Neuron (in vitro differentiated cells): ENCODE measurements at regions not wholly inside any gene's neighbourhood (a gene's known extent, or its start where the extent isn't known, plus 50 kb on each side); places are given as distances from the start of the nearest gene placed in this dataset.

ENCODE experiments used
- H2AFZ ChIP-seq: one replicate; pipeline ENCODE4 v1.6.1; 2013; ENCODE audit warnings: low read depth, mild to moderate bottlenecking, inconsistent platforms, low read length, moderate library complexity
- H3K27me3 ChIP-seq: one replicate; pipeline ENCODE4 v1.6.1; 2013; ENCODE audit warnings: low read length; ENCODE audit not compliant: insufficient read depth
- H3K36me3 ChIP-seq: one replicate; pipeline ENCODE4 v1.6.1; 2013; ENCODE audit warnings: low read length; ENCODE audit not compliant: insufficient read depth
- H3K4me1 ChIP-seq: one replicate; pipeline ENCODE4 v1.6.1; 2013; ENCODE audit warnings: low read length; ENCODE audit not compliant: insufficient read depth
- H3K4me3 ChIP-seq: 2 replicates; pipeline ENCODE4 v1.5.1; 2013; ENCODE audit warnings: mild to moderate bottlenecking, low read length, moderate library complexity
- H3K9me3 ChIP-seq: one replicate; pipeline ENCODE4 v1.6.1; 2013; ENCODE audit warnings: low read length

DNA sequence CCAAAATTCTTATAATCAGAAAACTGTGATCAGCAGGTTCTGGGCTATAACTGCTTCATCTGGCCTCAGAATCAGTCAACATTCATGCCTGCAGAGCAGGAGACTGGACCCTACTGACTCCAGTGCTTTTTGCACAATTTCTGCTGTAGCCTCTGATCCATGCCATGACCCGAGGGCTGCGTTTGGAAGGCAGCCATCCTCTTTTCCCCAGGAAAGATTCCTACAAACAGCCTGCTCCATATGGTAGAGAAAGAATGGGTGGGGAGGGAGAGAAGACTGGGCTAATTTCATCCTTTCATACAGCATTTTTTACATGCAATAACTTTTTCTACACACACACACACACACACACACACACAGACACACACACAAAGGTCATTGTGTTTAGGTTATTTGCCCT is 133.0 kb upstream of the MMADHC start:
- H3K4me3 ChIP-seq = no peak overlapping the region
- H3K36me3 ChIP-seq = no peaks in the 10 kb centered on the region
- H3K27me3 ChIP-seq = no peaks in the 10 kb centered on the region
- H2AFZ ChIP-seq = no peak overlapping the region
- H3K9me3 ChIP-seq = no peaks in the 10 kb centered on the region
- H3K4me1 ChIP-seq = peaks cover 16% of the 10 kb centered on the region

DNA sequence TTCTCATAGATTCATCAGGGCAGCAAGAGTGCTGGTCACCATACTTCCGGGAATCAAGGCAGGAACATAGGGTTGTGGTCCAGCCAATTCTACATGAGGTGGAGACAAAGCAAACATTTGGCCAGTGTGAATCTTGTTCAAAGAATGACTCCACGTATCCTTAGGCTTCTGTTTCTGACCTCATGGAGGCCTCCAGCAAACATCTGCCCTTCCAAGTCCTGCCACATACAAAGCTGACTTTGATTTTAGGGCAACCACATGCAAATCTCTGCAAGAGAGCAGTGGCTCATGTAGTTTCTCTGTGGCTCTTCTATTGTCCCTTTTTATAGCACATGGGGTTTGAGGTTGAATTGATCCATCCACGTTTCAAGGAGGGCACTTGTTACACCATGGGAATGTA is 132.1 kb upstream of the MMADHC start:
- Histone ChIP-seq H3K9me3 (no peaks in the 10 kb centered on the region), H2AFZ (no peak overlapping the region), H3K36me3 (no peaks in the 10 kb centered on the region), H3K4me3 (no peak overlapping the region), H3K27me3 (no peaks in the 10 kb centered on the region), H3K4me1 (peaks cover 7% of the 10 kb centered on the region)

DNA sequence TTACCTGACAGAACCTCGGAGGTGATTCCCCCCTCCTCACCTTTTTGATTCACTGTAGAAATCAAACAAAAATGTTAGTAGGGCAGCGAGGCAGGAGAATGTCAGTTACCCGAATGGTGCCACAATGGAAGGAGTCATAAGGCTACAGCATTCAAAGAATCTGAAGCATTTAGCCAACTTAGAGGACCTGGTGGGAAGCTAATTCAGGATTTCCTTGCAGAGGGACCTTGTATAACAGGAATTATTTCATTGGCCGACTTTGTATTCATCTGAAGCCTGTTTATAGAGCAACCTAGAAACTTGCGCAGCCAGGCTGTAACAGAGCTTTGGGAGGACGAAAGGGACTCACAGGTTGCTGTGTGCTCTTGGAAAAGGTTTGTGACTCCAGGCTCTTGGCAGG is 129.1 kb upstream of the MMADHC start:
- no peak overlapping the region for H2AFZ ChIP-seq
- H3K27me3 ChIP-seq = no peaks in the 10 kb centered on the region
- H3K4me3 ChIP-seq = no peak overlapping the region
- no peaks in the 10 kb centered on the region for H3K36me3 ChIP-seq
- peaks cover 5% of the 10 kb centered on the region for H3K4me1 ChIP-seq
- no peaks in the 10 kb centered on the region for H3K9me3 ChIP-seq

DNA sequence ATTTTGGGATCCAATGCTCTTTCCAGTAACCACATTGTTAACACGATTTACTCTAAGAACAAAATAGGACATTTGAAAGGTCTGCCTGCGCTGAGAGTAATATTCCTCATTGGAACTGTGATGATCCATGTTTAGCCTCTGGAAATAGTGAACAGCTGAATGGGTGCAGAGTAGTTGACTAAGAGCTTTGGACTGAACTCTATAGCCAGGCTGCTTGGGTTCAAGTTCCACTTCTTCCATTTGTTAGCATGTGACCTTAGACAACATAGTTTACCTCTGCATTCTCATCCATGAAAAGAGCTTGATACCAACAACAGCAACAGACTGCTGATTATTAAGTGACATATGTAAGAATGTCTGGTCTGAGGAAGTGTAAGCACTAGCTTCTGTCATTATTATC is 128.3 kb upstream of the MMADHC start:
- Histone ChIP-seq H3K4me1 (peaks cover 5% of the 10 kb centered on the region), H2AFZ (no peak overlapping the region), H3K4me3 (no peak overlapping the region), H3K27me3 (no peaks in the 10 kb centered on the region), H3K9me3 (no peaks in the 10 kb centered on the region), H3K36me3 (no peaks in the 10 kb centered on the region)

DNA sequence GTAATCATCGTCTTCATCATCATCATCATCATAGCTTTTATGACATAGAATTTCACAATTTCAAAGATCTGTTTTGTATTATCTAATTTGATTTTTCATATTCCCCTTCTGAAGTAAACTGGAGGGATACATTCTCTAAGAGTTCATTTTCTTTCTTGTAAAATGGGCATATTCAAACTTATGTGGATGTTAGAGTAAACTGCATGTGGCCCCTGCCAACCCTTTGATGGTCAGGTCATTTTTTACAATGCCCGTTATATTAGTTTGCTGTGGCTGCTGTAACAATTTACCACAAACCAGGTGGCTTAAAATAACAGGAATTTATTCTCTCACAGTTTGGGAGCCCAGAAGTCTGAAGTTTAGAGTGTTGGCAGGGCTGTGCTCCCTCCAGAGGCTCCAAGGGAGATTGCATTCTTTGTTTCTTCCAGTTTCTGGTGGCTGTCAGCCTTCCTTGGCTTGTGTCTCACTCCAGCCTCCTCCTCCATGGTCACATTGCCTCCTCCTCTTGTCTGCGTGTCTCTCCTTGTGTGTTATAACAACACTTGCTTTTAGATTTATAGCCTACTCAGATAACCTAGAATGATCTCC is 127.5 kb upstream of the MMADHC start:
- Histone ChIP-seq H3K36me3 (no peaks in the 10 kb centered on the region), H2AFZ (no peak overlapping the region), H3K9me3 (no peaks in the 10 kb centered on the region), H3K27me3 (no peaks in the 10 kb centered on the region), H3K4me3 (no peak overlapping the region), H3K4me1 (peaks cover 5% of the 10 kb centered on the region)

DNA sequence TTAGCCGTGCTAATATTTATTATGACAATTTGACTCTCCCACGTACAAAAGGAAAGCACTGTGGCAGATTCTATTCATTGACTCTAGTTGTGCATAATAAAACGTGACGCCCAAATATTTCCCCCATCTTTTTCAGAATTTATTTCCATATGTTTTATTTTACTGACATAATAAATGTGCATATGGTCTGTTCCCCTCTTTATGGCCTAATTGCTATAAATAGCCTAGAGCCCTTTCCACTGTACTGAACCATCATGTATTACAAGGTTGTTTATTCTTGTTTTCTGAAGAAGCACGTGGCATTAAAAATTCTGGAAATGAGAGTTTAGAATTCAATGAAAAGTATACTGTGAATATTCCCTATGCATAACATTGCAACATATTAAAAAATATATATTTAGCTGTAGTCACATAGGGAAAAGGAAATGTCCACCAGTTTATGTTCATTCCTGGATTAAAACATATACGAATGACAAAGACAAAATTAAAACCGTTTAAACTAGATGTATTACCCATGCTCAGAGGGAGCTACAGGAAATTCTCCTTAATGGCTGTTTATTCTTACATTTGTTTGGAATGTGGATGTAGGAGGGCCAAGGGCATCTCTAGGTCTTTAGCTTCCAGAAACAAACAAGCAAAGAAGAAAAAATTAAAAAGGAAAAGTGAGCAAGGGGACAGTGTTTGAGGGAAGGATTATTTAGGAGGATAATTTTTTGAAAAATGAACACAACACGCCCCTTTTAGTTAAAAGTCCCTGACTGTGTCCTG is 122.1 kb upstream of the MMADHC start:
- Histone ChIP-seq H3K27me3 (no peaks in the 10 kb centered on the region), H2AFZ (no peak overlapping the region), H3K36me3 (no peaks in the 10 kb centered on the region), H3K9me3 (no peaks in the 10 kb centered on the region), H3K4me3 (no peak overlapping the region), H3K4me1 (no peaks in the 10 kb centered on the region)

DNA sequence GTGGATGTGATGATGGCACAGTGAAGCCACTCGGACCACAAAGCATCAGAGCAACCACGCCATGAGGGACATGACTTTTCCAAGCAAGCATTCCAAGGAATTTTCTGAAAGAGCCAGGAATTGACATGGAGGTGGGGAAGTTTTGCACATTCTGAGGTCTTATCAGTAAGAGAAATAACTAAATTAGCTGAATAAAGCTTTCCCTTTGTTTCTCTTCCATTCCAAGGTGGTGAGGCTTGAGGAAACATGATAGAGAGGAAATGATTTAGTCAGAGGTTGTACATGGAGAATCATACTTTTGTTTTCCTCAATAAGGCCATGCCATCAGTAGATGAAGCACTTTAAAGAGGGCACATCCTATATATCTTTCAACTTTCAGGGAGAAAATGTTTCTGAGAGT is 115.7 kb upstream of the MMADHC start:
- Histone ChIP-seq H3K27me3 (no peaks in the 10 kb centered on the region), H3K4me1 (no peaks in the 10 kb centered on the region), H3K4me3 (no peak overlapping the region), H3K9me3 (no peaks in the 10 kb centered on the region), H3K36me3 (no peaks in the 10 kb centered on the region), H2AFZ (no peak overlapping the region)

DNA sequence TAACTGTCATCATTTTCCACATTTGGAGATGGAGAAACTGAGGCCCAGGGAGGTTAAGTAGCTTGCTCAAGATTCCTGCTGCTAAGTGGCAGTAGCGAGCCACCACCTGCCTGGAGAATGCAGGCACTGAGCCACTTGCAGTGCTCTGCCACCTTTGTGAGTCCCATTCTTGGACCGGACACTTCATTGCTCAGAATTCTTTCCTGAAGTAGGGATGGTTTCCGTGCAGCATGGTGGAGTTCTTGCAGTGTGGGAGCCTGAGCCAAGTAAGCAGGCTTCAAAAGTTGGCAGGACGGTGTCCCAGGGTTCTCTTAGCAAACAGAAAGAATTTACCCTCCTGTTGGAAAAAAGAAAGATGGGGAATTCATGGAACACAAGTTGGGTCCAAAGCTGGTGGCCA is 115.0 kb upstream of the MMADHC start:
- no peak overlapping the region for H2AFZ ChIP-seq
- H3K27me3 ChIP-seq = no peaks in the 10 kb centered on the region
- H3K4me3 ChIP-seq = no peak overlapping the region
- H3K9me3 ChIP-seq = no peaks in the 10 kb centered on the region
- H3K4me1 ChIP-seq = no peaks in the 10 kb centered on the region
- no peaks in the 10 kb centered on the region for H3K36me3 ChIP-seq

DNA sequence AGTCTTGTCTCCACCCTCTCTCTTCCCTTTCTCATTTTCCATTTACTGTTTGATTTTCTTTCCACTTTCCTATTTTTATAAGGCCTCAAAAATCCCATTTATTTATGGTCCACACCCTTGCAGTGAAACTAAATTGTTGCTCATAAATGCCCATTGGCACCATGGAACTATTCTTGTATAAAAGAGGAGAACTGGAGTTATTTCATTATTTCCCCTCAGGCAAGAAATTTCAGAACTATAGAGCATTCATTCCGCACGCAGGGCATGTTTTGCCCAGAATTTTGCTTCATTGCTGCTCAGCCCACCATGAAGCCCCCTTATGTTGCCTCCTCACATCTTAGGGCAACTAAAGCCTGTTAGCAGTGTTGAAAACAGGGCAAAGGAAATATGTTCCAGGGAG is 113.7 kb upstream of the MMADHC start:
- H3K9me3 ChIP-seq = no peaks in the 10 kb centered on the region
- no peaks in the 10 kb centered on the region for H3K4me1 ChIP-seq

DNA sequence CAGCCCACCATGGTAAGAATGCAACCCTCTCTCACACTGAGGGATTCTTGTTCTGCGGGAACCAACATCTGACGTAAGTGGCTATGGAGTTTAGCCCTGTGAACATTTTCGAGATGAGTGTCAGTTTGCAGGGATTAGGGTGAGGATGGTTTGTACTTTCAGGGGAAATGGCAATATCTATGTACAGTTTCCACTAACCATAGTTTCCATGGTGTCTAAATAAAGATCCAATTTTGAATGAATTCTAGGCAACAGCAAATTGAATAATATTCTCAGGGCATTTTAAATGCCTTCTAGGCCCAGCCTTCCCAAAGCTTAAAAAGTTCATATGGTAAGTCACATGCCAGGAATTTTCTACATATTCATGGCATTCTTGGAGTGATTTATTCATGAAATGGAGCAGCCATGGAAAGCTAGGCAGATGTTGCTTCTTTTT is 105.4 kb upstream of the MMADHC start:
- Histone ChIP-seq H3K27me3 (no peaks in the 10 kb centered on the region), H3K4me1 (peaks cover 12% of the 10 kb centered on the region), H3K36me3 (no peaks in the 10 kb centered on the region), H3K9me3 (no peaks in the 10 kb centered on the region), H2AFZ (no peak overlapping the region), H3K4me3 (no peak overlapping the region)

More for the DNA sequence above, 113.7 kb upstream of the MMADHC start:
- Histone ChIP-seq H2AFZ (no peak overlapping the region), H3K36me3 (no peaks in the 10 kb centered on the region), H3K27me3 (no peaks in the 10 kb centered on the region), H3K4me3 (no peak overlapping the region)

DNA sequence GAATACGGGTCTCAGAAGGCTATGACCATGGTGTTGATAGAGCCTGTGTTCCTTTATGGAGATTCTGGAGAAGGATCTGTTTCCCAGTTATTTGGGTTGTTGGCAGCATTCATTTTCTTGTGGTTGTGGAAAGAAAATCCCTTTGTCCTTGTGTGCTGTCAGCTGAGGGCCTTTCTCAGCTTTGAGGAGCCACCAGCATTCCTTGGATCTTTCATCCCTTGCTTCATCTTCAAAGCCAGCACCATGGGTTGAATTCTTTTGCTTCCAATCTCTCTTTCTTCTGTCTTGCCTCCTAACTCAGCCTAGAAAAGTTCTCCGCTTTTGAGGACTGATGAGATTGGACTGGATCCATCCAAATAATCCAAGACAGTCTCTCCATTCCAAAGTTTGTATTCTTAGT is 103.2 kb upstream of the MMADHC start:
- H3K27me3 ChIP-seq = no peaks in the 10 kb centered on the region
- no peaks in the 10 kb centered on the region for H3K9me3 ChIP-seq
- no peaks in the 10 kb centered on the region for H3K36me3 ChIP-seq
- H3K4me1 ChIP-seq = peaks cover 12% of the 10 kb centered on the region
- no peak overlapping the region for H3K4me3 ChIP-seq
- H2AFZ ChIP-seq = no peak overlapping the region

DNA sequence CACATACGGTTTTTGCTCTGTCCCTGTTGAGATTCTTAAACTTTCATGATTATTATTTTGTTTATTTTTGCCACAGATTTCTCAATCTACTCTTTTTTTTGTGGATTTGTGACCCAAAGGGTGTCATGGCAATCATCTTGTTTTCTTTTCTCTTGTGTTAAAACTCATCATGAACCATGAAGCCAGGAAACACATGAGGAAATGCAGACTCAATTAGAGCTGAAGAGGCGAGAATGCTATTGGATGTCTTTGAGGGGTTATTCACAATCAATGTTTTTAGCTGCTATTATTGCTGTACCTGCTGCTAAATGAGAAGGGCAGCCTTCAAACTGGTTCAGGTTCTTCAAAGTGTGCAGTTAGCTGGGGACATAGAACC is 99.5 kb upstream of the MMADHC start:
- no peak overlapping the region for H3K4me3 ChIP-seq
- no peaks in the 10 kb centered on the region for H3K36me3 ChIP-seq
- H3K9me3 ChIP-seq = no peaks in the 10 kb centered on the region
- no peak overlapping the region for H2AFZ ChIP-seq
- H3K4me1 ChIP-seq = no peaks in the 10 kb centered on the region
- no peaks in the 10 kb centered on the region for H3K27me3 ChIP-seq

DNA sequence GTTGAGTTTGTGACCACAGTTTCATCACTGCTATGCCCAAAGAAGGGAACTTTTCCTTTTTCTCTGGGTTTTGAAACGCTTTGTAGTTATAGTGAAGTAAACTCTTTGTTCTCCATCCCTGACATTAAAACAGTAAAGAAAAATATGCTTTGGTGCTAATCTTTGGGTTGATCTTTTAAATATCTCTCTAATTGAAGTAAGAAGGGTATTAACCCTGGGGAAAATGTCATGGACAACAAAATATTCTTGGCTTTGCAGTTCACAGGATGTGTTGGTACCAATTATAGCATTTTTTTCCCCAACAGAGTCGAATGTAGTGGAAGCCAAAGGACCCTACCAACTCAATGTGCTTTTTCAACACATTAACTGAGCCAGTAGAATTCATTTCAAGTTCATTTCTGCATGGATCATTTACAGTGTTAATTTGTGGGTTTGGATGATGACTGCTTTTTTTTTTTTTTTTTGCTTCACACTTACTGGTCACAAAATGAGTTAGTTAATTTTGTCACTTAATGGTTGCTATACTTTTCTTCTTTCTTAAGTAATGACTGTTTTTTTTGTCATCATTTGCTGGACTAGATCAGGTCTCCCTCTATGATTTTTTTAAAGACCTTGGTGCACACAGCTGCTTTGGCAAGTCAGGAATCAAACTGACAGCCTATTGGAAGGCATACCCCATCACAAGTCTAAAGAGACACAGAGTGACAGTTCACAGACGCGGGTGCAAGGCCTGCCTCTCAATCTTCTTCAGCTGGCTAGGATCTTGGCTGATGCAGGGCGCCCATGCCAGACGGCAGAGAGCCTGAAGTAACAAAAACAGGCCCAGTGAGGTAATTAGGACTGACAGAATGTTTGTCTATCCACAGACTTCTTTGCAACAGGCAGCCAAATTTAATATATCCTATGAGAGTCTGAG is 98.8 kb upstream of the MMADHC start:
- Histone ChIP-seq H3K4me3 (no peak overlapping the region), H2AFZ (no peak overlapping the region), H3K9me3 (no peaks in the 10 kb centered on the region), H3K27me3 (no peaks in the 10 kb centered on the region), H3K4me1 (no peaks in the 10 kb centered on the region), H3K36me3 (no peaks in the 10 kb centered on the region)
